IPS-15b (cell line): ENCODE measurements at regions not wholly inside any gene's neighbourhood (a gene's known extent, or its start where the extent isn't known, plus 50 kb on each side); places are given as distances from the start of the nearest gene placed in this dataset.

ENCODE experiments used
- H3K27me3 ChIP-seq: one replicate; pipeline ENCODE4 v1.6.1; 2013; ENCODE audit warnings: low read length; ENCODE audit not compliant: control insufficient read depth, insufficient read depth
- H3K36me3 ChIP-seq: one replicate; pipeline ENCODE4 v1.6.1; 2013; ENCODE audit warnings: low read length; ENCODE audit not compliant: control insufficient read depth, insufficient read depth
- H3K4me1 ChIP-seq: one replicate; pipeline ENCODE4 v1.6.1; 2013; ENCODE audit warnings: mild to moderate bottlenecking, low read length; ENCODE audit not compliant: control insufficient read depth, insufficient read depth
- H3K4me3 ChIP-seq: one replicate; pipeline ENCODE4 v1.5.1; 2013; ENCODE audit warnings: low read depth, low read length
- H3K9ac ChIP-seq: one replicate; pipeline ENCODE4 v1.6.1; 2013; ENCODE audit warnings: low read depth, mild to moderate bottlenecking, low read length
- H3K9me3 ChIP-seq: one replicate; pipeline ENCODE4 v1.6.1; 2013; ENCODE audit warnings: mild to moderate bottlenecking, low read length; ENCODE audit not compliant: control insufficient read depth, insufficient read depth

GRCh38 chr5:121008041-121008440 is 543.9 kb downstream of the PRR16 start:
- Histone ChIP-seq H3K9me3 (no peaks in the 10 kb centered on the region), H3K27me3 (no peaks in the 10 kb centered on the region), H3K36me3 (no peaks in the 10 kb centered on the region), H3K4me3 (no peak overlapping the region), H3K9ac (no peak overlapping the region), H3K4me1 (no peaks in the 10 kb centered on the region)

GRCh38 chr5:121009058-121009457 is 545.0 kb downstream of the PRR16 start:
- Histone ChIP-seq H3K4me1 (no peaks in the 10 kb centered on the region), H3K36me3 (no peaks in the 10 kb centered on the region), H3K4me3 (no peak overlapping the region), H3K9ac (no peak overlapping the region), H3K27me3 (no peaks in the 10 kb centered on the region), H3K9me3 (no peaks in the 10 kb centered on the region)

- no peak overlapping the region for H3K9ac ChIP-seq
Observed at GRCh38 chr5:121018004-121018403, 553.9 kb downstream of the PRR16 start.

GRCh38 chr5:121019106-121019505 is 555.0 kb downstream of the PRR16 start:
- H3K4me1 ChIP-seq, result no peaks in the 10 kb centered on the region
- no peaks in the 10 kb centered on the region for H3K9me3 ChIP-seq
- no peaks in the 10 kb centered on the region for H3K36me3 ChIP-seq
- H3K27me3 ChIP-seq, result no peaks in the 10 kb centered on the region
- H3K4me3 ChIP-seq, result no peak overlapping the region
- H3K9ac ChIP-seq, result no peak overlapping the region

More at GRCh38 chr5:121018004-121018403, 553.9 kb downstream of the PRR16 start:
- Histone ChIP-seq H3K27me3 (no peaks in the 10 kb centered on the region), H3K36me3 (no peaks in the 10 kb centered on the region), H3K4me3 (no peak overlapping the region), H3K4me1 (no peaks in the 10 kb centered on the region), H3K9me3 (no peaks in the 10 kb centered on the region)

- Histone ChIP-seq H3K9ac (no peak overlapping the region), H3K9me3 (no peaks in the 10 kb centered on the region), H3K4me1 (no peaks in the 10 kb centered on the region), H3K4me3 (no peak overlapping the region), H3K27me3 (no peaks in the 10 kb centered on the region), H3K36me3 (no peaks in the 10 kb centered on the region)
Observed at GRCh38 chr5:121019734-121020133, 555.6 kb downstream of the PRR16 start.

- Histone ChIP-seq H3K4me3 (no peak overlapping the region), H3K4me1 (no peaks in the 10 kb centered on the region), H3K9ac (no peak overlapping the region), H3K36me3 (no peaks in the 10 kb centered on the region), H3K27me3 (no peaks in the 10 kb centered on the region), H3K9me3 (no peaks in the 10 kb centered on the region)
Observed at GRCh38 chr5:121021681-121022080, 557.6 kb downstream of the PRR16 start.

- Histone ChIP-seq H3K36me3 (no peaks in the 10 kb centered on the region), H3K4me1 (no peaks in the 10 kb centered on the region), H3K4me3 (no peak overlapping the region), H3K27me3 (no peaks in the 10 kb centered on the region), H3K9me3 (no peaks in the 10 kb centered on the region), H3K9ac (no peak overlapping the region)
Observed at GRCh38 chr5:121024416-121025311, 560.6 kb downstream of the PRR16 start.

- no peaks in the 10 kb centered on the region for H3K36me3 ChIP-seq
- H3K4me1 ChIP-seq, result no peaks in the 10 kb centered on the region
- H3K4me3 ChIP-seq, result no peak overlapping the region
- H3K9ac ChIP-seq, result no peak overlapping the region
- H3K27me3 ChIP-seq, result no peaks in the 10 kb centered on the region
- no peaks in the 10 kb centered on the region for H3K9me3 ChIP-seq
Observed at GRCh38 chr5:121025671-121026070, 561.6 kb downstream of the PRR16 start.

GRCh38 chr5:121027636-121028035 is 563.5 kb downstream of the PRR16 start:
- Histone ChIP-seq H3K4me1 (no peaks in the 10 kb centered on the region), H3K9me3 (no peaks in the 10 kb centered on the region), H3K4me3 (no peak overlapping the region), H3K27me3 (no peaks in the 10 kb centered on the region), H3K36me3 (no peaks in the 10 kb centered on the region), H3K9ac (no peak overlapping the region)

GRCh38 chr5:121029536-121030245 is 565.6 kb downstream of the PRR16 start:
- Histone ChIP-seq H3K9me3 (no peaks in the 10 kb centered on the region), H3K9ac (no peak overlapping the region), H3K36me3 (no peaks in the 10 kb centered on the region), H3K27me3 (no peaks in the 10 kb centered on the region), H3K4me1 (no peaks in the 10 kb centered on the region), H3K4me3 (no peak overlapping the region)

GRCh38 chr5:121031491-121031890 is 567.4 kb downstream of the PRR16 start:
- no peak overlapping the region for H3K4me3 ChIP-seq
- no peaks in the 10 kb centered on the region for H3K4me1 ChIP-seq

GRCh38 chr5:121033334-121033733 is 569.2 kb downstream of the PRR16 start:
- Histone ChIP-seq H3K9ac (no peak overlapping the region), H3K9me3 (no peaks in the 10 kb centered on the region), H3K4me1 (no peaks in the 10 kb centered on the region), H3K36me3 (no peaks in the 10 kb centered on the region), H3K27me3 (no peaks in the 10 kb centered on the region), H3K4me3 (no peak overlapping the region)

More at GRCh38 chr5:121031491-121031890, 567.4 kb downstream of the PRR16 start:
- H3K36me3 ChIP-seq, result no peaks in the 10 kb centered on the region
- no peaks in the 10 kb centered on the region for H3K27me3 ChIP-seq
- no peaks in the 10 kb centered on the region for H3K9me3 ChIP-seq
- no peak overlapping the region for H3K9ac ChIP-seq
